ENCODE measurements at regions not wholly inside any gene's neighbourhood (a gene's known extent, or its start where the extent isn't known, plus 50 kb on each side); places are given as distances from the start of the nearest gene placed in this dataset.

GRCh38 chr6:113560376-113560775 lies 296.8 kb upstream of the MARCKS start:
- Histone ChIP-seq H3K4me3 (no peak overlapping the region), H3K4me1 (no peaks in the 10 kb centered on the region), H3K27me3 (no peaks in the 10 kb centered on the region), H3K36me3 (no peaks in the 10 kb centered on the region), H3K9me3 (no peaks in the 10 kb centered on the region), H3K27ac (no peak overlapping the region)
- intact Hi-C loops (cut with DNase I; ENCODE audit: low total_unique reads): no loop called here
- TF ChIP-seq POLR2A (IDR thresholded peaks at IDR 0.05): no peak
- no peak for TF ChIP-seq POLR2AphosphoS5 (IDR thresholded peaks at IDR 0.05)
- TF ChIP-seq, protein P1, sequence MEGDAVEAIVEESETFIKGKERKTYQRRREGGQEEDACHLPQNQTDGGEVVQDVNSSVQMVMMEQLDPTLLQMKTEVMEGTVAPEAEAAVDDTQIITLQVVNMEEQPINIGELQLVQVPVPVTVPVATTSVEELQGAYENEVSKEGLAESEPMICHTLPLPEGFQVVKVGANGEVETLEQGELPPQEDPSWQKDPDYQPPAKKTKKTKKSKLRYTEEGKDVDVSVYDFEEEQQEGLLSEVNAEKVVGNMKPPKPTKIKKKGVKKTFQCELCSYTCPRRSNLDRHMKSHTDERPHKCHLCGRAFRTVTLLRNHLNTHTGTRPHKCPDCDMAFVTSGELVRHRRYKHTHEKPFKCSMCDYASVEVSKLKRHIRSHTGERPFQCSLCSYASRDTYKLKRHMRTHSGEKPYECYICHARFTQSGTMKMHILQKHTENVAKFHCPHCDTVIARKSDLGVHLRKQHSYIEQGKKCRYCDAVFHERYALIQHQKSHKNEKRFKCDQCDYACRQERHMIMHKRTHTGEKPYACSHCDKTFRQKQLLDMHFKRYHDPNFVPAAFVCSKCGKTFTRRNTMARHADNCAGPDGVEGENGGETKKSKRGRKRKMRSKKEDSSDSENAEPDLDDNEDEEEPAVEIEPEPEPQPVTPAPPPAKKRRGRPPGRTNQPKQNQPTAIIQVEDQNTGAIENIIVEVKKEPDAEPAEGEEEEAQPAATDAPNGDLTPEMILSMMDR (IDR thresholded peaks at IDR 0.05): no peak
- no peak for DNase-seq (ENCODE audit: low spot score in 2 of 2)

DNA sequence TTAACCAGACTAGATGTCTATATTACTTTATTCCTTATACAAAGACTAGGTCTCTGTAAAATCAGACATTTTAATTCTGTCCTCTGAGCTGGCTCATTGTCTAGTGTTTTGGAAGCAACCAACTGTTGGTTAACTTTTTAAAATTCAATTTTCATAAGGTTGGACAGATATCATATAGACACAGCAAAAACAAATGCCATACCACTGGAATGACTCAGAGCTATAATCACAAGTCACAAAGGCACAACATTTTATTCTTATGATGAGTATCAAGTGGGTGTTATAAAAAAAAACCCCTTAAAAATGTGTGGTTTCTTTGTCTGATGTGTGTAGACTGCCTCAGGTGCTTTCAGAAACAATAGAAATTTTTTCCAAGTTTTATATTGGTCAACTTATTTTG lies 296.2 kb upstream of the MARCKS start:
- H3K27ac ChIP-seq: no peak overlapping the region
- DNase-seq (ENCODE audit: low spot score in 2 of 2): no peak
- H3K4me3 ChIP-seq: no peak overlapping the region
- no peaks in the 10 kb centered on the region for H3K4me1 ChIP-seq
- H3K9me3 ChIP-seq: no peaks in the 10 kb centered on the region
- no peak for TF ChIP-seq POLR2A (IDR thresholded peaks at IDR 0.05)
- TF ChIP-seq POLR2AphosphoS5 (IDR thresholded peaks at IDR 0.05): no peak
- TF ChIP-seq, protein P1 (IDR thresholded peaks at IDR 0.05): no peak
- intact Hi-C loops (cut with DNase I; ENCODE audit: low total_unique reads): no loop called here
- no peaks in the 10 kb centered on the region for H3K36me3 ChIP-seq
- no peaks in the 10 kb centered on the region for H3K27me3 ChIP-seq

GRCh38 chr6:113562248-113562647 lies 294.9 kb upstream of the MARCKS start:
- H3K9me3 ChIP-seq: no peaks in the 10 kb centered on the region
- no peak for DNase-seq (ENCODE audit: low spot score in 2 of 2)
- no peak overlapping the region for H3K27ac ChIP-seq
- H3K36me3 ChIP-seq: no peaks in the 10 kb centered on the region
- no peaks in the 10 kb centered on the region for H3K27me3 ChIP-seq
- intact Hi-C loops (cut with DNase I; ENCODE audit: low total_unique reads): no loop called here
- TF ChIP-seq POLR2AphosphoS5 (IDR thresholded peaks at IDR 0.05): no peak
- TF ChIP-seq POLR2A (IDR thresholded peaks at IDR 0.05): no peak
- TF ChIP-seq, protein P1 (IDR thresholded peaks at IDR 0.05): no peak
- no peaks in the 10 kb centered on the region for H3K4me1 ChIP-seq
- no peak overlapping the region for H3K4me3 ChIP-seq

DNA sequence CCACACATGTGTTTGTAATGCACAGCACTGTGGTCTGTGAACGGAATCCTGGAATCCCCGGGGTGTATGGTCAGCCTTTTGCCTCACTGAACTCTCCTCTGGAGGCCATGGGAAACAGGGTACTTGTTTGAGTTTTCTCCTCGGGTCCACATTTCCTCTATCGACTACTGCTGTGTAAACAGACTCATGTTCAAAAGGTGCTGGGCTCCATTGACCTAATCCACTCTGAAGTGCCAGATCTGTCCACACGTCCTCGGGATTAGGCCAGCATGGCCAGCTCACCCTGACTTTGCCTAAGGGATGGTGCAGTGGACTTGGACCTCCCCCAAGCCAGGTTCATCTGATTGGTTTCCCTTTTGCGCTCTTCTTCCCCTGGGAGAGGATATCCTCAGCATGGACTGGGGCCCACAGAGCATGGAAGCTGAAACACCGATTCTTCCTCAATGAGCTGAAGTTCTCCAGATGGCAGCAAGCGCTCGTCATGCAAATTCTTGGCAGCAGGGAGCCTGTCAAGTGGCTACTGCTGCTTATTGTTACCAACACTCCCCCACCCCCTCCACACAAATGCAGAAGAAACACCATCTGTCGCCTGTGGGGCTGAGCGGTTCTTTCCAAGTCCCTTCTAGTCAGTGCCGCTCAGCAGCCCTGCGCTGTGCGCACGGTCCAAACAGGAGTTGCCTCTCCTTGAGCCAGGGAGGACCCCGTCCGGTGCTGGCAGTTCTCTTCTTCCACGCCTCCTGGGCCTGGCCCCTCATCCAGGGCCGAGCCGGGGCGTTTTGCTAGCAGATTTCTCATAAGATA lies 292.6 kb upstream of the MARCKS start:
- Histone ChIP-seq H3K4me1 (no peaks in the 10 kb centered on the region), H3K9me3 (no peaks in the 10 kb centered on the region), H3K27me3 (no peaks in the 10 kb centered on the region), H3K4me3 (peak overlapping the region; percentile 9 to 56 (median 38)), H3K27ac (peak overlapping the region; percentile 68 to 73), H3K36me3 (no peaks in the 10 kb centered on the region)
- intact Hi-C loops (cut with DNase I; ENCODE audit: low total_unique reads): no loop called here
- peak; percentile 54 to 60 for DNase-seq (ENCODE audit: low spot score in 2 of 2)
- TF ChIP-seq, protein P1 (IDR thresholded peaks at IDR 0.05): peak in 1 of 3 donors; percentile 30
- TF ChIP-seq POLR2A (IDR thresholded peaks at IDR 0.05) (no peak), POLR2AphosphoS5 (IDR thresholded peaks at IDR 0.05) (peak in 1 of 3 donors; percentile 93)

GRCh38 chr6:113565306-113565705 lies 291.8 kb upstream of the MARCKS start:
- Histone ChIP-seq H3K4me3 (peak overlapping the region; percentile 9 to 56 (median 38)), H3K4me1 (no peaks in the 10 kb centered on the region), H3K9me3 (no peaks in the 10 kb centered on the region), H3K27me3 (no peaks in the 10 kb centered on the region), H3K27ac (peak overlapping the region; percentile 68 to 73), H3K36me3 (no peaks in the 10 kb centered on the region)
- TF ChIP-seq, protein P1 (IDR thresholded peaks at IDR 0.05): no peak
- TF ChIP-seq POLR2A (IDR thresholded peaks at IDR 0.05): no peak
- no peak for TF ChIP-seq POLR2AphosphoS5 (IDR thresholded peaks at IDR 0.05)
- no peak for DNase-seq (ENCODE audit: low spot score in 2 of 2)
- intact Hi-C loops (cut with DNase I; ENCODE audit: low total_unique reads): no loop called here
